LNCAP (cell line): ENCODE measurements at regions not wholly inside any gene's neighbourhood (a gene's known extent, or its start where the extent isn't known, plus 50 kb on each side); places are given as distances from the start of the nearest gene placed in this dataset.

ENCODE experiments used
- TF ChIP-seq, protein P1 (sequence below): fragments of 450-650 bp; IDR thresholded peaks from 2 replicates; pipeline ENCODE4 v1.5.1; 2017; ENCODE audit warnings: mild to moderate bottlenecking

- TF ChIP-seq, protein P1, sequence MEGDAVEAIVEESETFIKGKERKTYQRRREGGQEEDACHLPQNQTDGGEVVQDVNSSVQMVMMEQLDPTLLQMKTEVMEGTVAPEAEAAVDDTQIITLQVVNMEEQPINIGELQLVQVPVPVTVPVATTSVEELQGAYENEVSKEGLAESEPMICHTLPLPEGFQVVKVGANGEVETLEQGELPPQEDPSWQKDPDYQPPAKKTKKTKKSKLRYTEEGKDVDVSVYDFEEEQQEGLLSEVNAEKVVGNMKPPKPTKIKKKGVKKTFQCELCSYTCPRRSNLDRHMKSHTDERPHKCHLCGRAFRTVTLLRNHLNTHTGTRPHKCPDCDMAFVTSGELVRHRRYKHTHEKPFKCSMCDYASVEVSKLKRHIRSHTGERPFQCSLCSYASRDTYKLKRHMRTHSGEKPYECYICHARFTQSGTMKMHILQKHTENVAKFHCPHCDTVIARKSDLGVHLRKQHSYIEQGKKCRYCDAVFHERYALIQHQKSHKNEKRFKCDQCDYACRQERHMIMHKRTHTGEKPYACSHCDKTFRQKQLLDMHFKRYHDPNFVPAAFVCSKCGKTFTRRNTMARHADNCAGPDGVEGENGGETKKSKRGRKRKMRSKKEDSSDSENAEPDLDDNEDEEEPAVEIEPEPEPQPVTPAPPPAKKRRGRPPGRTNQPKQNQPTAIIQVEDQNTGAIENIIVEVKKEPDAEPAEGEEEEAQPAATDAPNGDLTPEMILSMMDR: no peak
These were observed 225.4 kb downstream of the CPE start for GRCh38 chr4:165604181-165604580.

DNA sequence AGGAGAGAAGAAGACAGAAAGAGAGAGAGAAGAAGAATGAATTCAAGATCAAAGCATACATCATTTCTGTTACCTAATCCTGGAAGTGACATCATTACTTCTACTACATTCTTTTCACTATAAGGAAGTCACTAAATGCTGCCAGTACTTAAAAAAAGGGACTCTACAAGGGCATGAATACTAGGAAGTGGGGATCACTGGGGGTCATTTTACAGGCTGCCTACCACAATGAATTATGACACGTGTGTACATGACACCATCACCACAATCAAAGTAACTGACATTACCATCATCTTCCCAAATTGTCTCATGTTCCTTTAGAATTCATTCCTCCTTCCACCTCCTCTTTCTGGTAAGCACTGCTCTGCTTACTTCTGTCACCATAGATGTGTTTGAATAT lies 227.0 kb downstream of the CPE start:
- TF ChIP-seq, protein P1: no peak

DNA sequence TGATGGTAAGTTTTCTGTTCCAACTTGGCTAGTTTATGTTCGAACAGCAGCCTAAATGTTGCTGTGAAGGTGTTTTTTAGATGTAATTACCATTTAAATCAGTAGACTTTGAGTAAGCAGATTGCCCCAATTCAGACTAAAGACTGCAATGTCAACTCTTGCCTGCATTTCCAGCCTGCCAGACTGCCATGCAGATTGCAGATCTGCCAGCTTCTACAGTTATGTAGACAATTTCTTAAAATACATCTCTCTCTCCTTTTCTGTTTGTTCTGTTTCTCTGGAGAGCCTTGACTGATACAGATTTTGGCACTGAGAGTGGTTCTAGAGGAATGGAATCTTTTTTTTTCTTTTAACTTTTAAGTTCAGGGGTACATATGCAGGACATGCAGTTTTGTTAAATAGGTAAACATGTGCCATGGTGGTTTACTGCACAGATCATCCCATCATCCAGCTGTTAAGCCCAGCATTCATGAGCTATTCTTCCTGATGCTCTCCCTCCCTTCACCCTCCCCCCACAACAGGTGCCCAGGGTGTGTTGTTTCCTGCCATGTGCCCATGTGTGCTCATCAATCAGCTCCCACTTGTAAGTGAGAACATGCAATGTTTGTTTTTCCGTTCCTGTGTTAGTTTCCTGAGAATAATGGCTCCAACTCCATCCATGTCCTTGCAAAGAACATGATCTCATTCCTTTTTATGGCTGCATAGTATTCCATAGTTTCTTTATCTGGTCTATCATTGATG lies 227.8 kb downstream of the CPE start:
- TF ChIP-seq, protein P1: no peak

- TF ChIP-seq, protein P1: no peak
These were observed 230.8 kb downstream of the CPE start for GRCh38 chr4:165609653-165610052.

GRCh38 chr4:165610679-165611437 lies 232.1 kb downstream of the CPE start:
- TF ChIP-seq, protein P1: no peak

DNA sequence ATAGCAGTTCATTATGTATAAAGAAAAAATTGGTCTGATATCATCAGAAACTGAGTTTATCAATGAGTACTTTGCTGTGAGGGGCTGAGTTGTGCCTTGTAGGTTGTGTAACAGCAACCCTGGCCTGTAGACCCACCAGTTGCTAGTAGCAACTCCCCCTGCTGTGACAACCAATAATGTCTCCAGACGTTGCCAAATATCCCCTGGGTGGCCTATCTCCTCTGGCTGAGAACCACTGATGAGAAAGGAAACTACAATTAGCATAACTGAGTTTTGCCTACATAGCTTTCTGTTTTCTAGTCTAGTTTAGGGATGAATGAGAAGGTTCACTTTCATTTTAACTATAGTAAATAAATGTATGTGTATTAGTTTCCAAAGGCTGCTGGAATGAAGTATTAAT lies 234.1 kb downstream of the CPE start:
- TF ChIP-seq, protein P1: no peak

- TF ChIP-seq, protein P1: no peak
These were observed 234.8 kb downstream of the CPE start for GRCh38 chr4:165613581-165613980.
